OCI-M1 (cell line): ENCODE measurements at regions not wholly inside any gene's neighbourhood (a gene's known extent, or its start where the extent isn't known, plus 50 kb on each side); places are given as distances from the start of the nearest gene placed in this dataset.

Source experiments
- DNase-seq: peaks from one replicate; lab custom pipeline; 2025; lab: John Stamatoyannopoulos, UW

DNA sequence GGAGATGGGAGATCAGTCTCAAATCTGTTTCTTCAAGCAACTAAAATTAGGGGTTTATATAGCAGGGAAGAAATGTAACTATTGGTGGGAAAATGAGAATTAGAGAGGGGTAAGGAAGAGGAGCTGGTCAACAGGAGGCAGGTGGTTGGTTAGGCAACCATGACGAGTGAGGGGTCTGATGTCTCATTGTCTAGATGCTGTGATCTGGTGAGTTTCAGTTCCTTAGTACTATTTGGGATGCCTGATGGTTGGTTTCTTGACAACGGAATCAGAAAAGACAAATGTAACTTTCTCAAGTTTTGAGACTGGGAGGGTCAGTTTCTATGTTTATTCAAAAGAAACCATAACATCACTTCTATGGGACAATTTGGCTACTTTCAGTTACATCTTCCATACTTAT is 415.3 kb upstream of the C16orf82 start:
- no peak for DNase-seq

DNA sequence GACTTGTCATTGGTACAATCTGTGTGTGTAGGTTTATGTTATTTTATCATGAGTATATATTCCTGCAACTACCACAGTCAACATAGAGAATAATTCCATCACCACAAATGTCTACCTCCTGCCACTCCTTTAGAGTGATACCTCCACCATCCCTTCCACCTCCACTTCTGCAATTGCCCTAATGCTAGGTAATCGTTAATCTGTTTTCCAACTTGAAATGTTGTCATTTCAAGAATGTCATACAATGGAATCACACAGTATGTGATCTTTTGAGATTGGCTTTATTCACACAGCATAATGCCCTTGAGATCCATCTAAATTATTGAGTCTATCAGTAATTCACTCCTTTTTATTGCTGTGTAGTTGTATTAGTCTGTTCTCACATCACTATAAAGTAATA is 414.8 kb upstream of the C16orf82 start:
- no peak for DNase-seq

DNA sequence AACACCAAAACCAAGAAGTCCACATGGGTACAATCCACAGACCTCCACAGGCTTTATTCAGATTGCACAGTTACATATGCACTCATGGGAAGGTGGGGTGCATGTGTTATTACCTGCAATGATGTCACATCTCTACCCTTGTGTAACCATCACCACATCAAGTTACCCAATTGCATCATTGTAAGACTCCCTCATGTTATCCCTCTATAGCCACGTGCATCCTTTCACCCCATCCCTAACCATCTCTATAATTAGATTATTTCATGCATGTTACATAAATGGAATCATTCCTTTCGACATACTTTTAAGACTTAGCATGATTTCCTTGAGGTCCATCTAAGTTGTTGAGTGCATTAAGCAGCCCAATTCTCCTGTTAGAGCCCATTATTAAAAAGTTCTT is 408.2 kb upstream of the C16orf82 start:
- no peak for DNase-seq

DNA sequence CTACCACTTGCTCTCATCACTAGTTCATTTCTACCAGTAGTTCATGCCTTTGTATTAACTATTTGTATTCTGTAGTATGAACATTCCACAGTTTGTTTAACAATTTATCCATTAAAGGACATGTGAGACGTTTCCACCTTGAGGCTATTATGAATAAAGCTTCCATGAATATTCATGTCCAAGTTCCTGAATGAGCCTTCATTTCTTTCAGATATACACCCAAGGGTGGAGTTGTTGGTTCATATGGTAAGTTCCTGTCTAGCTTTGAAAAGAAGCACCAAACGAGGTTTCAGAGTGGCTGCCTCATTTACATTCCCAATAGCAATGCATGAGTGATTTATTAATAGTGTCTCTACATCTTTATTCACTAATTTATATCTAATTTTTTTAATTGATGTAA is 407.8 kb upstream of the C16orf82 start:
- DNase-seq, result no peak

DNA sequence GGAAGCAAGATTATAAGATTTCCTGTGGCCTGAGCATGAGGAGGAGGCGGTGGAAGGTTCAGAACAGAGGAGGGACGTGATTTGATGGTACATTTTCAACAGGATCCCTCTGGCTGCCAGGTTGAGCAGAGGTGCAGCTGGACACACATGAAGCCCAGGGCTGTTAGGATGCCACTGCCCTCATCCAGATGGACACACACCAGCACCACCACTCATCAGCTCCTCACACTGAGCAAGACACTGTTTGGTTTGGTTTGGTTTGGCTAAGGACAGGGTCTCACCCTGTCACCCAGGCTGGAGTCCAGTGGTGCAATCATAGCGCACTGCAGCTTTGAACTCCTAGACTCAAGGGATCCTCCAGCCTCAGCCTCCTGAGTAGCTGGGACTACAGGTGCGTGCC is 402.6 kb upstream of the C16orf82 start:
- DNase-seq, result no peak

DNA sequence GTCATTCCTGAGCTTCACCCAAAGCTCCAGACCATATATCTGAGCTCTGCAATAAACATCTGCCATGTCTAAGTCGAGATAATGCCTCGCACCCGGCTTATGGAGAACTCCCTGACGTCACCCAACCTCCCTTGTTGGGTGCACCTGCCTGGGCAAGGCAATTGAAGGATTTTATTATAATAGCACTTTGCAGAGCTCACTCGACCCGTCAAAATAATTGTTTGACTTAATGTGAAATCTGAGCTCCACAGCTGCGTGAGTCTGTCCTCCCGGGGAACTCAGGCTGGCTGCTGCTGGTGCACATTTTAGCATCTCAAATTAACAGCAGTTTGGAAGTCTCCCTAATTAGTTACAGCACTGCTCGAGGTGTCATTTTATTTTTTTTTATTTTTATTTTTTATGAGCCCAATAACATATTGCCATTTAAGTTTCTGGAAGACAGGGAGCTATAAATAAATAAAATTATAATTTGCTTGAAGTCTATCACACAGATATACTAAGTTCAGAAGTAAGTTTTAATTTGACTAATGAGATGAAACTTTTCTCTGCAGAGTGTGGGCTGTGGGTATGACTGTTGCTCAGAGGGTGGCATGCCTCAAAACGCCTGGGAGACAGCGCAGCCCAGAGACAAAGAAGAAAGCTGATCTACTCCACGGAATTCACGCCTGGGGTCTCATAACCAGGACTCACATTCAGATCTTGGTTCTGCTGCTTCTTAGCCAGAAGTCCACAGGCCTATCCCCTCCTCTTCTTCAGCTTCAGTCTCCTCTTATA is 401.4 kb upstream of the C16orf82 start:
- DNase-seq, result no peak

DNA sequence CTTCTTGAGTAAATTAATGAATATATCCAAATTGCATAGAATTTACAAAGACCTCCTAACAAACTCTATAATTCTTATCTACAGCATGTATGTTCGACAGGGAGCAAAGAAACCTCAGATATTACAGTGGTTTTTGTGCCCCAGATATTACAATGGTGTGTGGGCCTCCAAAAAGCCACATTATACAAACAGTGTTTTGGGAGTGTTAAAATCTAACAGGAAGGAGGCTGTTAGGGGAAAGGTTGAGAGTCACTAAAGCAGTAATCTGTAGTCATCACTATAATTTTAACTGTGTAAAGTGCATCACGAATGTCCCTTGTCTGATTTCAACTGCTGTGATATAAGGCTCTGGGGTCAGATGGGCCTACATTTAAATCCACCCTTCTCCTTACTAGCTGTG is 400.2 kb upstream of the C16orf82 start:
- DNase-seq, result no peak

DNA sequence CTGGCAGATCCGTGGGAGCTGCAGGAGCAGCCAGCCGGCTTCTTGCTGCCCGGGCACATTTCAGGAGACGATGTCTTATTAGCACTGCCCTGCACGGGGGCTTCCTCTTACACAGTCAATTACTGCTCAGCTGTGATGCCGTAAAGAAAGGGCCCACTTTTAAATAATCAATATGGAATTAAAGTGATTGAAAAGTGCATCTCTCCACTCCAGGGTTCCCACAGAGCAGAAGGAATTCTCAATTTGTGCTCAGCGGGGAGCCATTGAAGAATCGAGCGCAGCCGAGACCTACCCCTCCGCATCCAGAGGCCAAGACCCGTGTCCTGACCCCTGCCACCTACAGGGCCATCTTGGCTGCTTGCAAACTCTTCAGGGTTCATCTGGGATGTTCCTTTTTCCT is 399.4 kb upstream of the C16orf82 start:
- no peak for DNase-seq

DNA sequence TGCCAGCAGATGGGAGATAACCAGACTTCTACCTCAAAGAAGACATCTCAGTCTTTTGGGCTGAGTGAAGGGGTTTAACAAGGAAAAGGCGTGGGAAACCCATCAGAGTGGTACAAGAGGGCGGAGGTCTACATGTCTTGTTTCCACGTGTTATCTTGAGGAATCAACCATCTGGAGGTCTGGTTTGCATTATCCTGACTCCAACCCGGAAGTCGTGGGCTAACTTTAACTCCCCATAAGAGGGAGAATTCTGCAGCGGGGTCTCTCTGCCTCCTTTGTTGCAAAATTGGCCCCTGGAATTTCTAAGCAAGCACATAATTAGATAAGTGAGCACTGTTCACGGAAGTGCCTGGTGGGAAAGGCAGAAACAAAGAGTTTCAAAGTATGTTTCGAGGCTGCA is 398.7 kb upstream of the C16orf82 start:
- DNase-seq, result no peak

DNA sequence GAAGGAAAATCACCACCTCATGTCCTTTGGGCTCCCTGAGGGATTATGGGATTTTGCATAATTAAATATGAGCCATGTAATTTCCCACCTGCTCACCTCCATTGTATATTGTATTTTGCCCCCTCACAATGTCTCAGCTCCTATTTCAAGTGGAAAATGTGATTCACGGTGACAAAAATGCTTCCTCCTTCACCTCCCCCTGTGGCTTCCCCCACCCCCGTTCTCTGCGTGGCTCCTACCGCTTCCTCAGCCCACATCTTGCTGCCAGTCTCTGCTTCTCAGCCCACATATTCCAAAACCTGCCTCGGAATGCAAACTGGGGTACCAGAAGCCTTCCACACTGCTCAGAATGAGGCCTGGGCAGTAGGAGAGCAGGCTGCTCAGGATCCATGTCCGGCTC is 394.5 kb upstream of the C16orf82 start:
- no peak for DNase-seq

DNA sequence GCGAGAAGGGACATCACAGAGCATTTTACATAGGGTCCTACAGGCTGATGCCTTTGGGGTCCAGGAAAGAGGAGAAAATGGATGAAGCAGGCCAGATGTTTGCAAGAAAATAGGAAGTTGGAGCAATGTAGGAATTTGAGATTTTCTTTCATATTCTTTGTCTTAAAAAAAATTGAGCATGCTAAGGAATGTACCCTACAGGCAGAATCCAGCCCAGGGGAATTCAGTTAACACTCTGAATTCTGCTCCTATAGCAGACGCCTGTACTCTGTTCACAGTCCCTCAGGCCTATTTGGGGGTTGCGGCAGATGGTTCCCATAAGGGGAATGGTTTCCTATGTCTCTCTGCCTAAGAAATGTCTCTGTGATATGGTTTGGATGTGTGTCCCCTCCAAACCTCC is 393.7 kb upstream of the C16orf82 start:
- no peak for DNase-seq

DNA sequence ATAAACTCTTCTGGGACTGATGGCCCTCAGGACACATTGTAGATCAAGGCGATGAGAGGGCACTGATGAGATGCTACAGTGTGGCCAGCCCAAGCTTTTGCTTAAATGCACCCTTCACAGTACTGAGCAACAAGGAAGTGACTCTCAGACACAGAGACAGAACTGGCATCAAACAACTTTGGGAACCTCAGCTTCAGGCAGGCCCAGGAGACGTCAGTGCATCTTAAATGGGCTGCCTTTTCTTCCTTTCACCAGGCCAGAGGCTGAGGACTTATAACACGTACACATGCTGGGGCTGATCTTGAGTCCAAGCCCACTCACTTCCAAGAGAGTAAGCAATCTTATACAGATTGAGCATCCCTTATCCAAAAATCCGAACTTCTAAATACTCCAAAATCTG is 386.1 kb upstream of the C16orf82 start:
- DNase-seq, result no peak

DNA sequence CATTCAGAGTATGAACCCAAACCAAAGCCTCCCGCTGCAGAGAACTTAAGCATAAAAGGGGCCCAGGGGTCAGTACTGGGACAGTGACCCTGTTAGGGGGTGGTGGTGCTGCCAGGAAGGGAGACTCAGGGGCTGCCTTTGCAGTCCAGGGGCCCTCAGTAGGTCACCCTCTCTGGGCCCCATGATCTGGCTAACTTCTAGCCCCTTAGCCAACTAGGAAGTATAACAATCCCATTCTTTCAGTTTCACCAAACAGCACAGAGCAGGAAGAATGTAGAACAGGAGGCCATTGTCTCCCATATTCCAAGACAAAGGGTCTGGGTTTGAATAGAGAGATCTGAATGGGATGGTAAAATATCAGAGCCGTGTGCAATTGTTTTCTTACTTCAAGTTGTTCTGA is 378.6 kb upstream of the C16orf82 start:
- DNase-seq, result no peak

DNA sequence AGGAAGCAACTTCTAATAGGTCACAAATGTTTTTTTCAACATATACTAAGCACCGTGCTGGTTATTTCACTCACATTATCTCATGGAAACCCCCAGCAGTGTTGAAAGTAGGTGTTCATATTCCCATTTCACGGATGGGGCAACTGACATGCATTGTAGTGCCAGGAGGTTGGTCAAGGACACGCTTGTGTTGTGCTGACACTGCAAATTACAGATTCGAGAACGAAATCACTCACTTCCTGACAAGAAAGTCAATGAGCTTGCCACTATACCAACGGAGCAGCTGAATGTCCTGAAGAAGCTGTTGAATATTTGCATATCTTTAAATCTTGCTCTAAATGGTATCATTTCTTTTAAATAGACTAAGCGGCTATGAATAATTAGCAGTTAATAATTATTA is 378.0 kb upstream of the C16orf82 start:
- DNase-seq, result no peak

DNA sequence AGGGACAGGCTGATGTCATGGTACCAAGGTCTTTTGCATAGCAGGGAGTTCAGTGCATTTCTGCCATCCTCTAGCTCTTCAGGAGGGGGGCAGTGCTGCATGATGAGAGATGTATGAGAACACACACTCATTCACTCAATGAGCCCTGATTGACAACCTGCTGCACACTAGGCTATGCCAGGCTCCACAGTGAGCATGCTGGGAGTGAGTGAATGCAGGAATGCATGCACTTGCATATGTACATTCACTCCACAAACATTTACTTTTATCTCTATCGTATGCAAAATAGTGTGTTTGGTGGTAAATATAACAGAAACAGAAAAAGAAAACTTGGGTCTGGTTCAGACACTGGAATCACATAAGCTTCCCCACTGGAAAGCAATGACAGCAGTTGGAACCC is 374.1 kb upstream of the C16orf82 start:
- no peak for DNase-seq

DNA sequence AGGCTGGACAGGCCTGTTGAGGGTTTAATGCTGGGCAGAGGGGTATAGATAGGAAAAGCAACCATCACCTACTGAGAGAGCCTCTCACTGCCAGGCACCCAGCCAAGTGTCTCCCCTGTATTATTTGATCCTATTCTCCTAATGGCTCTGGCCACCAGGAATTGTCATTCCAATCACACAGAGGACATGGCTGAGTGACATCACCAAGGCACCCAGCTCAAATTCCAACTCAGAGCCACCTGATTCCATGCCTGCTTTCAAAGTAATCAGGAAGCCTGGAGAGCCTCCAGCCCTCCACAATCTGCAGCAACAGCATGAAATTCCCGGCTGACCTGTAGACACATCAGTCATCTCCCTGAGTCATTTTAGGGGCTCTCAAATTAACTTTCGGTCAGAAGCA is 368.9 kb upstream of the C16orf82 start:
- DNase-seq, result no peak

DNA sequence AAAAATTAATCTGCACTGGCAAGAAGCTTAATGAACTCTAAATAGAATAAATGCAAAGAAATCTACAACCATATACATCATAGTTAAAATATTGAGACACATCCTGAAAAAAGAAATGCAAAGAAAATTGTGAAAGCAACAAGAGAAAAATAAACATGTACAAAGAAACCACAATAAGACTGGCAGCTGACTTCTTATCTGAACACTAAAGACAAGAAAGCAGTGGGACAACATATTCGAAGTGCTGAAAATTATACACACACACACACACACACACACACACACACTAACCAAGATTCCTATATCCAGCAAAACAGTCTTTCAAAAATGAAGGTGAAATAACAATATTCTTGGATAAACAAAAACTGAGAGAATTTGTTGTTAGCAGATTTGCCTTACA is 366.5 kb upstream of the C16orf82 start:
- no peak for DNase-seq

DNA sequence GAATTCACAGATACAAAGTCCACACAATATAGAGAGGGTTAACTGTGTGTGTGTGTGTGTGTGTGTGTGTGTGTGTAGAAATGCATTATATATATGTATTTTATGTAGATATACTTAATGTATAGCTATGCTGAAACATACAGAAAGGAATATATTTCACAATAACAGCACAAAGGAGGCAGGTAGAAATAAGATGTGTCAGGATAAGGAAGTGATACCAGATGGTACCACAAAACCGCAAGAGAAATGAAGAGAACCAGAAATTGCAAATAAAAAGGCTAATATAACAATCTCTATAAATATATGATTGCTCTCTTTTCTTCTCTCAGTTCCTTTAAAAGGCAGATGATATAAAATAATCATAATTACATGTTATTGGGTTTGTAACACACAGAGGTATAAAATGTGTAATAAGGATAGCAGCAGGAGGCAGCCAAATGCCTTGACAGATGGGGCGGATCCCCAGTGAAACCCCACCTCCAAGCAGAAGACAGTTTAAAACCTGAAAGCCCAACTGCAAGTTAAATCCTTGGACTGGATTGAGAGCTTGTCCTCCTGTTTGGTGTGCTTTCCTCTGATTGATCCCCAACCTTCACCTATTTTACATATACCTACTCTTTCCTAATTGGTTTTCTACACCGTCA is 365.4 kb upstream of the C16orf82 start:
- no peak for DNase-seq

DNA sequence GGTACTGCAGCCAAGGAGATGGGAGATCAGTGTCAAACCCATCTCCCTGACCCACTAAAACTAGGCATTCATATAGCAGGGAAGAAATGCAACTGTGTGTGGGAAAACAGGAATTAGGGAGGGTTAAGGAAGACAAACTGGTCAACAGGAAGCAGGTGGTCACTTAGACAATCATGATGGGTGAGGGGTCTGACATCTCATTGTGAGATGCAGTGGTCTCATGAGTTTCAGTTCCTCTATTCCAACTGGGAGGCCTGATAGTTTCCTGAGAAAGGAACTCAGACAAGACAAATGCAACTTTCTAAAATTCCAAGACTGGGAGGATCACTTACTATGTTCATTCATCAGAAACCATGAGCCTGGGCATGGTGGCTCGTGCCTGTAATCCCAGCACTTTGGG is 361.4 kb upstream of the C16orf82 start:
- DNase-seq, result no peak

DNA sequence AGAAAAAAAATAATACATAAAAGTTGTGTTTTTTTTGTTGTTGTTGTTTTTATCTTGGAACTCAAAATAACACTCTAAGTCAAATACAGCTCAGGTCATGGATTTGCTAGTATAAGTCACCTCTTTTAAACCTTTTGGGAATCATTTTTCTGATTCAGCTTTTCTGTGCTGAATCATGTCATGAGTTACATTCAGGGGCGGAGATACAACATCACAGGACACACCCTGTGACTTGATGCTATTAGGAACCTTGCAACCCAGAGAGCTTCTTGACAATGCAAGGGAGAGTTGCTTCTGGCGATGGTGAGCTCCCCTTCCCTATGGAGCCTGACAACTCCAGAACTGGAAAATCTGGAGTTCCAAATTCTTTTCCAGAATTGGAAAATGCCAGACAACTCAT is 358.3 kb upstream of the C16orf82 start:
- DNase-seq, result no peak

DNA sequence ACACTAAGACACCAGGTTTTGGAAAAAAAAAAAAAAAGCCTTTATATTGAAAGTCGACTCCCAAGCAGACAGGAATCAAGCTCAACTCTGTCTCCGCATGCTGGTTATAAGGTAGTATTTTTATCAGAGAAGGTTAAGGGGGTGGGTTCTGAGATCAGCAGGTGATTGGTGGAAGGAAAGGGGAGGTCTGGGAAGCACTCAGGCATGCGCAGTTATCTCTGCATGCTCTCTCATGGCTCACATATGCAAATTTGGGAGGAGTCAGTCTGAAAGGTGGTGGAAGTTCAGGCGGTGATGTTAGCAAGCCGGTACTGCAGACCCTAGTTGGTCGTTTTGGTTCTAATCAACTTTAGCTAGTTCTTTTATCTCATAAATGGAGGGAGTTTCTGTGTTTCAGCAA is 357.6 kb upstream of the C16orf82 start:
- DNase-seq, result no peak

DNA sequence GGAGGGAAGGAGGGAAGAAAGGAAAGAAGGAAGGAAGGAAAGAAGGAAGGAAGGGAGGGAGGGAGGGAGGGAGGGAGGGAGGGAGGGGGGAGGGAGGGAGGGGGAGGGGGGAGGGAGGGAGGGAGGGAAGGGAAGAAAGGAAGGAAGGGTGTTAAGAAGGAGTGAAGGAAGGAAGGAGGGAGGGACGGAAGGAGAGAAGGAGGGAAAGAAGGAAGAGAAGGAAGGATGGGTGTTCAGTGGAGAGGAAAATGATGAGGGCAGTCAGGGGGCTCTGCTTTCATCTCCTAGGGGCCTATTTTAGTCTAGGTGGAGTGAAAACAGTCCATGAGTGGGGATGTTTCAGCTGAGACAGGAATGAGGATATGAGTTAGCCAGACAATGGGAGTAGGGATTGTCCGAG is 357.0 kb upstream of the C16orf82 start:
- DNase-seq, result no peak

DNA sequence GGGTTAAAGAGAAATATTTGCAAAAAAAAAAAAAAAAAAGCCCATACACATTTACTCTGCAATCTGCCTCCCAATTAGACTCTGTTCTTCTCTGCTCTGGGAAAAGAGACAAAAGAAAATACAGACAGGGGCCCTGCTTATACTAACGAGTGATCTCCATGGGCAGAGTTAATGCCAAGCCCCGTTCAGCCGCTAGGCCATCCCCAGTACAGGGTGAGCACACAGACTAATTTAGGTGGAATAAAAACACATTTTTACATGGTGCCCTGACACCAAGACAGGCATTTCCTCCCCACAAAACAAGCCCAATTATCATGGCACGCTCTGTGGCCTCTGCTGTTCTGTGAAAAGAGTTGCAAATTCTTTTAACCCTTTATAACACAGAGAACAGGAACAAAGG is 356.3 kb upstream of the C16orf82 start:
- DNase-seq, result no peak

DNA sequence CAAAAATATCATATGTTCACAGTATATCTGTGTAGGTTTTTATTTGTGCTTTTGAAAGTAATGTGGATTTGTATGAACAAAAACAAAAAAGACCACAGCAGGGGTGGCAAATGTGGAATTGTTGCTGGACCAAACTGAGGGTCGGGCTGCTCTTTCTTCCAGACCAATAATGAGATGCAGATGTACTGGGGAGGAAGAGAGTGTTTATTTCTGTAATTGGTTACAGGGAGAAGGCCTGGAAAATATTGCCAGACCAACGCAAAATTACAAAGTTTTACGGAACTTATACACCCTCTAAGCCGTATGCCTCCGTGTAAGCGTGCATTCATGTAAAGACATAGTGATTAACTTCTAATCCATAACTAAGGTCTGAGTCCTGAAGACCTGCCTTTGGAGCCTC is 353.9 kb upstream of the C16orf82 start:
- no peak for DNase-seq
